NCI-H510A treated with DMSO at 0.1 percent for 48 hours (cell line): ENCODE measurements at regions not wholly inside any gene's neighbourhood (a gene's known extent, or its start where the extent isn't known, plus 50 kb on each side); places are given as distances from the start of the nearest gene placed in this dataset.
"Not testable (repeated sequence)": the region's sequence is repeated elsewhere in the genome, so short reads cannot be mapped to it uniquely, and the experiment has no call there.

Source experiments
- DNase-seq: peaks from one replicate; lab custom pipeline; 2025; lab: John Stamatoyannopoulos, UW

- DNase-seq: no peak
These were observed 194.9 kb upstream of the C1orf87 start for GRCh38 chr1:60268451-60268850.

- DNase-seq: no peak
These were observed 192.3 kb upstream of the C1orf87 start for GRCh38 chr1:60265560-60266535.

- no peak for DNase-seq
These were observed 189.1 kb upstream of the C1orf87 start for GRCh38 chr1:60262701-60263100.

- no peak for DNase-seq
These were observed 184.0 kb upstream of the C1orf87 start for GRCh38 chr1:60257531-60257930.

GRCh38 chr1:60255565-60255964, 182.0 kb upstream of the C1orf87 start:
- DNase-seq: no peak

GRCh38 chr1:60251426-60251825, 177.9 kb upstream of the C1orf87 start:
- no peak for DNase-seq

- DNase-seq: not testable (repeated sequence)
These were observed 173.9 kb upstream of the C1orf87 start for GRCh38 chr1:60247467-60247866.

- no peak for DNase-seq
These were observed 171.8 kb upstream of the C1orf87 start for GRCh38 chr1:60245324-60245723.

- no peak for DNase-seq
These were observed 171.3 kb upstream of the C1orf87 start for GRCh38 chr1:60244906-60245305.

GRCh38 chr1:60235275-60235674, 161.7 kb upstream of the C1orf87 start:
- no peak for DNase-seq

GRCh38 chr1:60234776-60235175, 161.2 kb upstream of the C1orf87 start:
- DNase-seq: no peak

- no peak for DNase-seq
These were observed 156.3 kb upstream of the C1orf87 start for GRCh38 chr1:60229821-60230220.

- no peak for DNase-seq
These were observed 154.5 kb upstream of the C1orf87 start for GRCh38 chr1:60228041-60228491.

GRCh38 chr1:60227601-60228000, 154.0 kb upstream of the C1orf87 start:
- DNase-seq: no peak

- DNase-seq: no peak
These were observed 151.9 kb upstream of the C1orf87 start for GRCh38 chr1:60225486-60225885.

GRCh38 chr1:60224523-60224922, 151.0 kb upstream of the C1orf87 start:
- DNase-seq: no peak

- no peak for DNase-seq
These were observed 149.6 kb upstream of the C1orf87 start for GRCh38 chr1:60223158-60223557.

GRCh38 chr1:60222360-60223115, 149.0 kb upstream of the C1orf87 start:
- no peak for DNase-seq

- no peak for DNase-seq
These were observed 139.7 kb upstream of the C1orf87 start for GRCh38 chr1:60213253-60213652.

- no peak for DNase-seq
These were observed 122.5 kb upstream of the C1orf87 start for GRCh38 chr1:60196026-60196425.

- DNase-seq: no peak
These were observed 112.1 kb upstream of the C1orf87 start for GRCh38 chr1:60185684-60186083.

- DNase-seq: no peak
These were observed 111.0 kb upstream of the C1orf87 start for GRCh38 chr1:60184521-60184920.
